ENCODE measurements at regions not wholly inside any gene's neighbourhood (a gene's known extent, or its start where the extent isn't known, plus 50 kb on each side); places are given as distances from the start of the nearest gene placed in this dataset.
"Not testable (repeated sequence)": the region's sequence is repeated elsewhere in the genome, so short reads cannot be mapped to it uniquely, and the experiment has no call there.

DNA sequence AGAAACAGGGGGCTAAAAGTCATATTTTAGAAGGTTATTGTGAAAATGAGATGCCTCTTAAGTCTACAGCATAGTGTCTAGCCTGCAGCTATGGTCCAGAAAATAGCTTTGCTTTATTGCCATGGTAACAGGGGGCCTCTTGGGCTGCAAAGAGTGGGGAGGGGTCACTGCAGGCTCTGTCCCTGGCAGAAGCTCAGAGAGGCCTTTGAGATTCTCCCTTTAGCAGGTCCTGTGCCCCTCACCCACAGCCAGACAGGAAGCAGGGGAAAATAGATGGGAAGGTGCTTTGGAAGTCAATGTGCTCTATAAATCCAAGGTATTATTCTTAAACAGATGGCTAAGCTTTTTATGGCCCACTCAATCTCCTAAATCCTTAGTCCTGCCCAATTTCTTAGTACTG, 1021.3 kb upstream of the GYPC start:
- DNase-seq, result no peak

DNA sequence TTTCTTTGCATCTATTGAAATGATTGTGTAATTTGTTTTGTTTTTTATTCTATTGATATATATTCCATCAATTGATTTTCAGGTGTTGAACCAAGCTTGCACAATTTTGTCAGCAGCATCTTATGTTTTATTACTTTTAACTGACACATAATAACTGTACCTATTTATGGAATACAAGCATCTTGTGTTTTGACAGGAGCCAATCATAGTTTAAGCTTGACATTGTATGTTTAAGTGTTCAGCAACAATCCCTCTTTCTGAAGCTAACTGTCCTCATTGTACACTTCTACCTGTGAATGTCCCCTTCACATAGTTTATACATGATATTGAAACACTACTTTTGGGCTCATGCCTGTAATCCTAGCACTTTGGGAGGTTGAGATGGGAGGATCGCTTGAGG, 1017.6 kb upstream of the GYPC start:
- DNase-seq, result no peak

DNA sequence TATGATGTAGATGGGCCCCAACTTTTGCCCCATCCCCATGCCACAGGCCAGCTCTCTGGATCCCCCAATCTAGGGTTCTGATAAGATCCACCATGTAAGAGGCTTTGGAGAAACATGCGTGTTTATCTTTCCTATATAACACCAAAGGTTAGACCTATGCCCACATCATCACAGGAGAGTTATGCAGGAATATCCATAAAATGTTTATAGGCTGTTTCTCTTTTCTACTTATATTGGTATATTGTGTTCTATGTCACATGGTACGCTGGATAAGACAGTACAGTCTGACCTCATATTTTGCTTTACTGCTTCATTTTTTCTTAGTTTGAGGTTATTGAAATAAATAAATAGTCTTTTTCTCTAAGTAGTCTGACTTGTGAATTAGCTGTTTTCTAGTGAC, 1013.9 kb upstream of the GYPC start:
- DNase-seq, result no peak

DNA sequence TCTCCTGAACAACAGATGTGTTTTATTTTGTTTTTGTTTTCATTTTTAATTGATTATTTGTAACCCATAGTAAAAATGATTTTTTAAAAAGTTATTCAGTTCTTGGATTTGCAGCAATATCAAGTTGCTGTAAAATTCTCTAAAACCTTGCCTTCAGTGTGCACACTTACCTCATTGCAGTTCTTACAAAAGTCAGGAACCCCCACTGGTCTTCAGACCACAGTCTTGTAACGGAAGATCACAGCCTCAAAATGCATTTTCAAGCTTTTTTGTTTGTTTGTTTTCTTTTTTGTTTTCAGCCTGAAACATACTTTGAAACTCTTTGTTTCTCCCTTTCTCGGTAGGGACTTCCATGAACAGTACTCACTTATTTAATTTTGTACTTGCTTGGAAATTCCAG, 1012.8 kb upstream of the GYPC start:
- no peak for DNase-seq

DNA sequence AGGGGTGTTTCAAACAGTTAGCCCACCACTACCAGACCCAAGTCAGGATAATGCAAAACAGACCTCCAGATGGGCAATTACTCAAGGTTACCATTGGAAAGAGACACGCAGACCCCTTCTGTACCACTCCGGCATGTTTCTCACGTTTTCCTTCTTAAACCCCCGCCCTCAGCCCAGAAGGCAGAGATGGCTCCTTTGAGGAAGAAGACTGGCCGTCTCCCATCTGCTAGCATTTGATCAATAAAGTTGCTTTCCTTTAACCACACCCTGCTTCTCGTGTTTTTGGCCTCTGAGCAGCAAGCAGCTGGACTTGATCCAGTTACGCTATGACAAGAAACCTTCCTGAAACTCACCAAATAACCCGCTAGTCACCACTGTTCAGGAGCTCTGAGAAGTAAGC, 1012.4 kb upstream of the GYPC start:
- no peak for DNase-seq

DNA sequence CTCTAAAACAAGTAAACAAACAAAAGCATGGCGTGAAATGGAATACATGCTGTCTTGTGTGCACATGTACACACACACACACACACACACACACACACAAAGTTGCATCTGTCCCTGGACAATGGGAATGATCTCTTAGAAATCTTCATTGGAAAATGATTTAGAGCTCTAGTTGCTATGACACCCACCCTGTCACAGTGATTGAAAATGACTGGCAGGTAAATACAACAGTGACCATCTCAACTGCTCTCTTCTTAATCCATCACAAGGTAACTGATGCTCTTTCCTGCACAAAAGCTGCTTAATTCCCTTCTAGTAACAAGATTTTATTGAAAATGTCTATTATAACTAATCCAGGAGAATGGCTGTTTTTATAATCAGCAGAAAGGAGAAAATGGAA, 1011.7 kb upstream of the GYPC start:
- DNase-seq, result no peak

DNA sequence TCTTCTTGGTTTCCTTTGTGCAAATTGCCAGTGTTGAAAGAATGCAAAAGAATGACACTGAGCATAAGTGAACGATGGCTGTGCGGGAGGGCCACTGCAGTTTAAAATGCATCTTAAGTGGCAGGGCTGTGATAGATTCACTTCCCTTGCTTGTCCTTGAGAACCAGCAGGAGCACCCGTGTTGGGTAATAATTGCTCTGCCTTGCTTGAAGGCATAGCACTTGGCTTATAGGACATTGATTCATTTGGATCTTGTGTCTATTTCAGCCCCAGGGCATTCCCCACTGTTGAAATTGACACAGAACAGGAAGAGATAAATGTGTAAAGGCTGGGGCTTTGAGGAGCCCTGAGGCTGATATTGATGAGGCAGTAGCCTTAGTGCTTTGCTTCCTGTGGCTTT, 1003.7 kb upstream of the GYPC start:
- DNase-seq, result no peak

DNA sequence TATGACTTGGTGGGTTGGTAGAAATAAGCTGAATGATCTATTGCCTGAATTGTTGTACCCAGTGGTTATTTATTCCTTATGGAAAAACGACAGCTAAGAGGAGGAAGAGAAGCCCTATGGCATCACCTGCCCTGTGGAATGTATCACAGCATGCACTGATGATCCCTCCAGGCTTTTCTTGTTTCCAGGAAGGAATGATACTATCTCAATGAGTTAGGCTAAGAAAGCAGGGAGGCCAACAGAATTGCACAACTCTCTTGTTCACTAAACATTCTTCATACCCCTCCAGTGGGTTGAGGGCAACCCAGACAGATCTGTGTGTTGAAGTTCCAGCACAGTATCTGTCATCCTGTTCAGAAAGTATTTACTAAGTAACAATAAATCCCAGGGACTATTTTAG, 1001.7 kb upstream of the GYPC start:
- no peak for DNase-seq

DNA sequence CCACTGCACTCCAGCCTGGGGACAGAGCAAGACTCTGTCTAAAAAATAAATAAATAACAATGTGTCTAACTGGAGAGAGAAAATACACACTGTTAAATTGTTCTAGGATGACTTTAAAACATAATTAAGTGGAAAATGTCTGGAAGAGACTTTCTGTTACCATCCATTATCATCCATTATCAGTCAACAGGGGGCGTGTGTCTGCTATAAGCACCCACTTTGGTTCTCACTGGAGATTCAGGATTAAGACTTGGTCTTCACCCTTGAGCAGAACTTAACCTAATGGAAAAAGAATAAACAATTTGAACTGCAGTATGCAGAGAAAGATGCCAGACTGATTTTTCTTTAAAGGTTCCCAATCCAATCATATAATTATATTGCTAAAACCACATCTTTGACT, 999.8 kb upstream of the GYPC start:
- no peak for DNase-seq

DNA sequence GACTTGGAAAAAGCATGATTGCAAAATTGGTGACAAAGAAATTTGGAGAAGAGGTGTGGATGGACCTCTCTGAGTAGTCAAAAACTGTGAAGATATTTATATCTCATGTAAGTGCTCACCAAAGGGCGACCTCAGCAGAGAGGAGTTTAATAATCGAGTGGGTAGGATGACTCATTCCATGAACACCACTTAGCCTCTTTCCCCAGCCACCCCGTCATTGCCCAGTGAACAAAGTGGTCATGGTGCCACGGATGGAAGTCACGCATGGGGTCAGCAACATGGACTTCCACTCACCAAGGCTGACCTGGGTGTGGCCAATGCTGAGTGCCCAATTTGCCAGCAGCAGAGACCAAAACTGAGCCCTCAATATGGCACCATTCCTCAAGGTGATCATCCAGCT, 997.4 kb upstream of the GYPC start:
- no peak for DNase-seq

DNA sequence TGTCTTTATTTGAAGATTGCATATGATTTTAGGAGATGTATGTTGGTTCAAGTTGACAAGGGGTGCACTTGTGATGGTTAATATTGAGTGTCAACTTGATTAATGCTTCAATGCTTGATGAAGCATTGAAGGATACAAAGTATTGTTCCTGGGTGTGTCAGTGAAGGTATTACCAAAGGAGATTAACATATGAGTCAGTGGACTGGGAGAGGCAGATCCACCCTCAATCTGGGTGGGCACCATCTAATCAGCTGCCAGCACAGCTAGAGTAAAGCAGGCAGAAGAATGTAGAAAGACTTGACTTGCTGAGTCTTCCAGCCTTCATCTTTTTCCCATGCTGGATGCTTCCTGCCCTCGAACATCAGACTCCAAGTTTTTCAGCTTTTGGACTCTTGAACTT, 995.6 kb upstream of the GYPC start:
- not testable (repeated sequence) for DNase-seq

DNA sequence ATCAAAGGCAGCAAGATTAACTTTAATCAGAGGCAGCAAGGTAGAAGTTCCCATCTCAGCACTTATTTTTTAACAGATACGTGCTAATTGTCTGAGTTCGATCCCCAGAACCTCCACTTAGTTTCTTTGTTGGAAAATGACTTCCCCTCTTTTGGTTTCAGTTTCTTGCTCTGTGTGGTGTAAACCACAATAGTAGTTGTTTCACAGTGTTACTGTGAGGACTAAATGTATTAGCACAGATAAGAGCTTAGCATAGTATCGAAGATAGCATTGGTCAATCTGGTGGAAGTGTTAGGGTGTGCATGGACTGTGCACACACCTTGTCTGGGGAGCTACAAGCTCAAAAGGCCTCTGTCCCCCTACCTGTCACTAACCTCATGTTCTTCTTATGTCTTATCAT, 988.3 kb upstream of the GYPC start:
- no peak for DNase-seq

DNA sequence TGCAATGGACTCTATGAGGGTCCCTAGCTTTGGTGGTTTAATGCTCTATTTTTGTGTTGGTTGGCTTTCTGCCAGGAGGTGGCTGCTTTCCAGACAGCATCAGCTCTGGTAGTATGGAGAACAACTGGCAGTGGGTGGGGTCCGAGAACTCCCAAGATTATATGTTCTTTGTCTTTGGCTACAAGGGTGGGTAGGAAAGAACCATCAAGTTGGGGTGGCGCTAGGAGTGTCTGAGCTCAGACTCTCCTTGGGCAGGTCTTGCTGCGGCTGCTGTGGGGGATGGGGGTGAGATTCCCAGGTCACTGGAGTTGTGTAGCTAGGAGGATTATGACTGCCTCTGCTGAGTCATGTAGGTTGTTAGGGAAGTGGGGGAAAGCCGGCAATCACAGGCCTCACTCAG, 976.1 kb upstream of the GYPC start:
- no peak for DNase-seq

DNA sequence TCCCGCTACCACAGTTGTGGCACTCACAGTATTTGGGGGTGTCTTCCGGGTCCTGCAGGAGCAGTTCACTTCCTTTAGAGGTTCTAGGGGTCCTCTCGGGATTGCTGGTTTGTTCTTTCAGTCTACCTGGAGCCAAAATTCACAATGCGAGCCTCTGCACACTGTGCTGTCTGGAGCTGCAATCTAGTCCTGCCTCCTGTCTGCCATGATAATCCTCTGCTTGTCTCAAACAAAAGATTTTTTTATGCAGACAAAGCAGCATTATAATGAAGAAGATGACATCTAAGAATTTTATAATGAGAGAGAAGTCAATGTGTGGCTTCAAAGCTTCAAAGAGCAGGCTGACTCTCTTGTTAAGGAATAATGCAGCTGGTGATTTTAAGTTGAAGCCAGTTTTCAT, 975.1 kb upstream of the GYPC start:
- no peak for DNase-seq

DNA sequence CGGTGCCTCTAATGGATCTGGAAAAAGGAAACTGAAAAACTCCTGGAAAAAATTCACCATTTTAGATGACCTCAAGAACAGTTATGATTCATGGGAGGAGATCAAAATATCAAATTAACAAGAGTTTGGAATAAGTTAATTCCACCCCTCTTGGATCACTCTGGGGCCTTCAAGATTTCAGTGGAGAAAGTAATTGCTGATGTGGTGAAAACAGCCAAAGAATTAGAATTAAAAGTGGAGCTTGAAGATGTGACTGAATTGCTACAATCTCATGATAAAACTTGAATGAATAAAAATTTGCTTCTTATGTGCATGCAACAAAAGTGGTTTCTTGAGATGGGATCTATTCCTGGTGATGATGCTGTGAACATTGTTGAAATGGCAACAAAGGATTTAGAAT, 974.4 kb upstream of the GYPC start:
- DNase-seq, result no peak

DNA sequence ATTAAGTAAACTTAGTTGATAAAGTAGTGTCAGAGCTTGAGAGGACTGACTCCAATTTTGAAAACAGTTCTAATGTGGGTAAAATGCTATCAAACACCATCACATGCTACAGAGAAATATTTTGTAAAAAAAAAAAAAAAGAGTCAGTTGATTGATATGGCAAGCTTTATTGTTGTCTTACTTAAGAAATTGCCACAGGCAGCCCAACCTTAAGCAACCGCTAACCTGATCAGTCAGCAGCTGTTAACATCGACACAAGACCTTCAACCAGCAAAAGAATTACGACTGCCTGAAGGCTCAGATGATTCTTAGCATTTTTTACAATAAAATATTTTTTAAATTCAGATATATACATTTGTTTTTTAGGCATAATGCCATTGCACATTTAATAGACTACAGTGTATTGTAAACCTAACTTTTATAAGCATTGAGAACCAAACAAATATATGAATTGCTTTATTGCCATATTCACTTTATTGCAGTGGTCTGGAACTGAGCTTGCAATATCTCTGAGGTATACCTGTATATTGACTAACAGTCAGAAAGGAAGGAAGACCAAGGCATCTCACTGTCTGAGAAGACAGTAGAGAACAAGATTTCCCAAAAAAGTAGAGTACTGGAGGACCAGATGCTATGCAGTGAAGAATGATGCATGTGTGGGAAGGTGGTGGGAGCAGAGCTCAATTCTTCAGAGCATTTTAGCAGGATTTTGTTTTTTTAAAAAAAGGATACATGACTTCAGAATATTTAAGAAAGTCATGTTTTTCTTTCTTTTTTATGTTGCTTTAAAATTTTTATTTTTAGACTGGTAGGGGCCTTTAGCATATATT, 973.8 kb upstream of the GYPC start:
- DNase-seq, result no peak

DNA sequence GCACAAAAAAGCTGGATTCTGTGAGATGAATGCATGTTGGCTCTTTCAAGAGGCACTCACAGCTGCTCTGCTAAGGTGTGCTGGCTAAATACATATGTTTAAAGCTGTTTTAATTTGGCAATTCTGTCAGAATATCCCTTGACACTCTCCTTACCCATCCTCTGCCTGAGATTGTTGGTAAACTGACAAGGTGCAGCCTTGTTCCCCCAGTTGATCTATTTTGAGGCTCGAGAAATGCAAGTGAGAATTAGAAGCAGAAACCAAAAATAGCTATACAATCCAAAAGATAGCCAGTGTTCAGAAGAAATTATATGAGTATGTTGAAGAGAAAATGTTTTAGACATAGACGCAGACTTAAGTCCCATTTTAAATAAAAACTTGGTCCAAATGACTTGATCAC, 971.7 kb upstream of the GYPC start:
- DNase-seq, result no peak

DNA sequence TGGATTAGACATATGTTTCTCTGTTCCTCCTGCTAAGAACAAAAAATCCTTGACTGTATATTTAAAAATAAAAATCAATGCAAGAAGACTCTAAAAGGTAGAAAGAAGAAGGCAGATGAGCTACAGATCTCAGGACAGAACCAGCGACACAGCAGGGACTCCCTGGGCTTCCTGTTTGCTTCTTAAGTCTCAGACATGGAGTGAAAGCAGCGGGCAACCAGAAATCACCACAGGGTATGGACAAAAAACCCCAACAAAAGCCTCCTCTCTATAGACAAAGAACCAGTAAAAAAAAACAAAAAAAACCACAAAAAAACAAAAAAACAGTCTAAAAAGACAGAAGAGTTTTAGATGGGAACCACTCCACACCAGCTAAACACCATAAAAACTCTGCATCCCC, 971.0 kb upstream of the GYPC start:
- no peak for DNase-seq

DNA sequence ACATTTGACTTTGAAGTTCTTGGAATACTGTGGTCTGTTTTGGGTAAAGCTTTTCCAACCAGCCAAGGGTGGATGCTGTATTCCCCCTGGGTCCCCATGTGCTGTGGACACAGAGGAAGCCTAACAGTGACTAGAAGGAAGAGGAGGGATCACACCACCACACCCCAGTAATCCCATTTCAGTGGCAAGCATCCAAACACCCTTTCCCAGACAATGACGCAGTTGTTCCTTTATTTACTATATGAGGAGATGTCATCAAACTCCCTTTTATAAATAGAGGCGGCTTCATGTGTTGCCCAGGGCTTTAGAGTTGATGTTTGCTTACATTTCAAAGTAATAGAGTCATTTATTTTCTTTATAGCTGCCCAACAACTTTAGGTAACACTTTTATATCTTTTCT, 959.4 kb upstream of the GYPC start:
- DNase-seq, result no peak

DNA sequence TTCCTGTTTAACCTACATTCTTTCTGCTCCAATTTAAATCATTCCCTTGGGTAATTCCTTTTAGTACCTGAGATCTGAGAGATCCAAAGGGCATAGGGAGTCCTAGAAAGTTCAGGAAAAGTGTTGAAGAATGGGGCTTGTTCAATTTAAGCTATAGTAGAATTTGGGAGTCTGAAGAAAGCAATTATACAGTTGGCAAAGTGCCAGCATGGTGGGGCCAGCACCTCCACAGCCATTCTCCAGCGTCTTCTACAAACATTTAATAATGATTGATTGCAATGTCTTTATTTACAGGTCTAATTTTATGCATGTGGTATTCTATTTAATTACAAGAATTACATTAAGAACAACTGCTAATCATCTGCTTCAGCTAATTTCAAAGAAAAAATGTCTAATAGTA, 957.7 kb upstream of the GYPC start:
- DNase-seq, result no peak

DNA sequence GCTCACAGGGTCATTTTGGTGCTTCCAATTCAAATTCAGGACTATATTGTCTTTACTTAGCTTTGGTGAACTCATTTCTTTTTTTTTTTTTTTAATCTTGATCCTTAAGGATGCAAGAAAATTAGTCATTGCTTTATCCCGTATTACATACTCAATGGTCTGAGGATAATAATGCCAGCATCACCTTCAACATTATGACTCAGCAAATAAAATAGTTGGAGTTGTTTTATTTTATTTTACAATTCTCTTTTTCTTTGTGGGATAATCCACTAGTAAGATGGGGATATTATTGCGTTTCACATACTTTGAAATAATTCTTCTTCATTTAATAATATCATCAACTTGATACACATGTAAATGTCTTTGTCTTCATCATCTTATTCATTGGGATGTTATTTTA, 954.9 kb upstream of the GYPC start:
- DNase-seq, result no peak

DNA sequence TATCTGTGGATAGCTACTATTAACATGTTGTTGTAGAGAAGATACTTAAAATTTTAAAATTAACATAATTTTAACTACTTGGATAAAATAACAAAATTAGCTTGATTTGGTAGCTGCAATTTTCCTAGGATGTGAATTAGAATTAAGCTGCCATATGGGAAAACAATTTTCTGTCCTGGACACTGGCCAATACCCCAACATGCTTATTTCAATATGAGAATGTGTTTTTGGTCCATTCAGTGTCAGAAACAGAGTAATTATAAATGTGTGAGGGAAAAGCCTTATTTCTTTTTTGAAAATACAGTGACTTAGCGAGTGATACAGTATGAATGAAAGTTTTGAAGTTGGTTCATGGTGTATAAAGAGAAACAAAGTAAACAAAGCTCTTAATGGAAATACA, 948.3 kb upstream of the GYPC start:
- no peak for DNase-seq

DNA sequence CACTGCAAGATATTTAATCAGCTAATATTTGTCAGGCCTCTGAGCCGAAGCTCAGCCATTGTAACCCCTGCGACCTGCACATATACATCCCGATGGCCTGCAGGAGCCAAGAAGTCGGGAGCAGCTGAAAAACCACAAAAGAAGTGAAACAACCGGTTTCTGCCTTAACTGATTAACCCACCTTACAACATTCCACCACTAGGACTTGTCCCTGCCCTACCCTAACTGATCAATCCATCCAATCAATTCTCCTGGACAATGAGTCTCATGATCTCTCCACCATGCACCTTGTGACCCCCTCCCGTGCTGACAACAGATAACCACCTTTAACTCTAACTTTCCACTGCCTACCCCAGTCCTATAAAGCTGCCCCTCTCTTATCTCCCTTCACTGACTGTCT, 945.4 kb upstream of the GYPC start:
- no peak for DNase-seq

DNA sequence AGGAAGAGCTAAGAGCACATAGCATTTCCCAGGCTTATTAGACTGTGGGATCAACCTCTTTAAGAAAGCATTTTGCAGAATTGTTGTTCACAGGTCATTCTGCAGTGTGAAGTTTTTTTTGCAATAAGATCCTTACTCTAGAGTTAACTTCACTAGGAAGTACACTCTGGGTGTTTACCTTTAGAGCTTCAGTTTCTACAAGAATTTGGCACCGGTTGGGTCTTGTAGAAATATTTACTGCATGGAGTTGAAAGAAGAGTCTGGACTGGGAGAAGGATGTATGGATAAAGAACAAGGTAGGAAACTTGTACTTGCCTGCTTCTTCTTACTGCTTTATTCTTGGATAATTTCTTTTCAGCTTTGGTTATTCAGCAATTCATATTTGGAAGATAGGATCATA, 944.9 kb upstream of the GYPC start:
- no peak for DNase-seq

DNA sequence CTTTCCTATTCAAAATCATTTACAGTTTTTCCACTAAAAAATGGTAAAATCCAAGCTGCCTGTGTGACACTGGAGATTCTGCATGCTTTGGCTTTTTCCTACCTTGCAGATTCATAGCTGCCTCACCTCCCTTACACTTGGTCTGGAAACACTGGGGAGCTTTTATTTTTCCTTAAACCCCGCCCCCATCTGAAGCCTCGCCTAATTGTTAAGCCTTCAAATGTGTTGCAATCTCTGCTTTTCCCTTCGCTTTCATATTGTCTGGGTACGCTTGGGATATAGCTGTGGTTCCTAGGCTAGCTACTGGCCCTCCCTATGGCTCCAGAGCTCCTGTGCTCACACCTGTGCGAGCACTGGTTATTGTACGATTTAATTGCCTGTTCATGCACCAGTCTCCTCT, 942.4 kb upstream of the GYPC start:
- DNase-seq, result no peak

All from inflammatory macrophage treated with lipopolysaccharide for 1 hour (primary cell).